Mammary epithelial cell (primary cell): ENCODE measurements at regions not wholly inside any gene's neighbourhood (a gene's known extent, or its start where the extent isn't known, plus 50 kb on each side); places are given as distances from the start of the nearest gene placed in this dataset.

Experiments used
- CTCF ChIP-seq, 2 donors: IDR thresholded peaks in 1 of 2; conservative IDR thresholded peaks in 1 of 2; 2 replicates each; pipeline ENCODE4 v1.5.1; 2011 to 2012; ENCODE audit warnings: inconsistent platforms in 2 of 2, low read length in 2 of 2, mild to moderate bottlenecking in 2 of 2, control low read depth in 1 of 2, low read depth in 1 of 2; ENCODE audit not compliant: insufficient read depth in 1 of 2; ENCODE audit errors: extremely low read depth in 1 of 2
- EZH2 ChIP-seq: IDR thresholded peaks from 2 replicates; pipeline ENCODE4 v1.6.1; 2012; ENCODE audit warnings: low read length, inconsistent platforms, borderline replicate concordance

GRCh38 chr2:23111263-23111662 lies 273.7 kb upstream of the KLHL29 start:
- no peak for TF ChIP-seq EZH2
- TF ChIP-seq CTCF (conservative IDR thresholded peaks at IDR 0.05 in 1 of 2, IDR thresholded peaks at IDR 0.05 in 1 of 2; ENCODE audit: extremely low read depth in 1 of 2, insufficient read depth in 1 of 2, low read depth in 1 of 2, low read length in 2 of 2) = no peak
